ENCODE measurements at regions not wholly inside any gene's neighbourhood (a gene's known extent, or its start where the extent isn't known, plus 50 kb on each side); places are given as distances from the start of the nearest gene placed in this dataset.

- TF ChIP-seq CTCF (conservative IDR thresholded peaks at IDR 0.05; ENCODE audit: low read depth, low read length) (no peak), EZH2 (IDR thresholded peaks at IDR 0.05; ENCODE audit: borderline replicate concordance, low read depth, low read length, poor library complexity, severe bottlenecking) (no peak)
These were observed 736.6 kb downstream of the EPHA7 start for GRCh38 chr6:92682516-92683398.

Data from A673 (cell line).